ENCODE measurements at regions not wholly inside any gene's neighbourhood (a gene's known extent, or its start where the extent isn't known, plus 50 kb on each side); places are given as distances from the start of the nearest gene placed in this dataset.

- TF ChIP-seq CBX8 (IDR thresholded peaks at IDR 0.05; ENCODE audit: borderline replicate concordance, low read depth, low read length) (no peak), MAX (IDR thresholded peaks at IDR 0.05) (no peak), TEAD4 (IDR thresholded peaks at IDR 0.05; ENCODE audit: low read depth, low read length) (no peak), JUND (IDR thresholded peaks at IDR 0.05; ENCODE audit: low read length) (no peak), SUZ12 (IDR thresholded peaks at IDR 0.05; ENCODE audit: low read length) (no peak), RAD21 (IDR thresholded peaks at IDR 0.05 in 1 of 2, conservative IDR thresholded peaks at IDR 0.05 in 1 of 2; ENCODE audit: low read depth in 2 of 2, low read length in 2 of 2) (no peak), POLR2A (IDR thresholded peaks at IDR 0.05; ENCODE audit: control extremely low read depth in 1 of 2, low read depth in 2 of 2, low read length in 2 of 2) (no peak), FOSL1 (IDR thresholded peaks at IDR 0.05; ENCODE audit: insufficient read depth, low read depth, low read length) (no peak)
Observed at GRCh38 chr12:60832290-60832689, 1236.5 kb downstream of the SLC16A7 start (continued).
